GM23338 (cell line): ENCODE measurements at regions not wholly inside any gene's neighbourhood (a gene's known extent, or its start where the extent isn't known, plus 50 kb on each side); places are given as distances from the start of the nearest gene placed in this dataset.

ENCODE experiments used
- ATAC-seq: fragments of 200-7000 bp; cut with Tn5 transposase; 3 replicates; pipeline ENCODE4 v1.9.1; 2020
- DNase-seq: peaks from one replicate; pipeline ENCODE4 v3.0.0-alpha.2; 2015; ENCODE audit warnings: low spot score
- H2AFZ ChIP-seq: fragments of 200-600 bp; sonication (generic); 2 replicates; pipeline ENCODE4 v1.8.0; 2016; ENCODE audit warnings: antibody characterized with exemption, mild to moderate bottlenecking, moderate library complexity
- H3F3A ChIP-seq: fragments of 200-600 bp; sonication (generic); replicated peaks from 2 replicates; pipeline ENCODE4 v1.8.0; 2017; ENCODE audit warnings: antibody characterized with exemption, mixed run types, low read depth
- H3K27ac ChIP-seq: fragments of 200-600 bp; sonication (generic); 2 replicates; pipeline ENCODE4 v1.6.1; 2016; ENCODE audit warnings: low read depth
- H3K27me3 ChIP-seq: fragments of 200-600 bp; sonication (generic); 2 replicates; pipeline ENCODE4 v1.8.0; 2016; ENCODE audit warnings: mild to moderate bottlenecking, mixed run types, moderate library complexity; ENCODE audit not compliant: insufficient read depth
- H3K36me3 ChIP-seq: fragments of 200-600 bp; sonication (generic); 2 replicates; pipeline ENCODE4 v1.8.0; 2016; ENCODE audit warnings: mild to moderate bottlenecking; ENCODE audit not compliant: insufficient read depth
- H3K4me1 ChIP-seq: fragments of 200-600 bp; sonication (generic); 2 replicates; pipeline ENCODE4 v1.8.0; 2016; ENCODE audit warnings: mild to moderate bottlenecking, moderate library complexity; ENCODE audit not compliant: insufficient read depth
- H3K4me2 ChIP-seq: fragments of 200-600 bp; sonication (generic); 2 replicates; pipeline ENCODE4 v1.7.1; 2017; ENCODE audit warnings: mixed run types
- H3K4me3 ChIP-seq: fragments of 200-600 bp; sonication (generic); 2 replicates; pipeline ENCODE4 v1.6.1; 2016; ENCODE audit warnings: mixed run types
- H3K79me2 ChIP-seq: fragments of 200-600 bp; sonication (generic); replicated peaks from 2 replicates; pipeline ENCODE4 v1.8.0; 2017; ENCODE audit warnings: mild to moderate bottlenecking; ENCODE audit not compliant: insufficient read depth
- H3K9me2 ChIP-seq: fragments of 200-600 bp; sonication (generic); 2 replicates; pipeline ENCODE4 v1.8.0; 2017; ENCODE audit not compliant: insufficient read depth
- H4K20me1 ChIP-seq: fragments of 200-600 bp; sonication (generic); replicated peaks from 2 replicates; pipeline ENCODE4 v1.8.0; 2017; ENCODE audit warnings: mild to moderate bottlenecking; ENCODE audit not compliant: insufficient read depth
- H3K27ac Mint-ChIP-seq: 2 replicates; pipeline ENCODE4 v1.8.0; 2020; ENCODE audit warnings: inconsistent platforms, mild to moderate bottlenecking, moderate library complexity, mixed read lengths
- H3K27me3 Mint-ChIP-seq: 3 replicates; pipeline ENCODE4 v1.8.0; 2022; ENCODE audit warnings: low read depth, mild to moderate bottlenecking, moderate library complexity, mixed read lengths, inconsistent platforms; ENCODE audit not compliant: insufficient read depth, poor library complexity
- H3K36me3 Mint-ChIP-seq: 3 replicates; pipeline ENCODE4 v1.8.0; 2021; ENCODE audit warnings: low read depth, mild to moderate bottlenecking, inconsistent platforms, moderate library complexity, mixed read lengths
- H3K4me1 Mint-ChIP-seq: 3 replicates; pipeline ENCODE4 v1.8.0; 2020; ENCODE audit warnings: mild to moderate bottlenecking, inconsistent platforms, mixed read lengths
- H3K4me3 Mint-ChIP-seq: 3 replicates; pipeline ENCODE4 v1.8.0; 2021; ENCODE audit warnings: moderate library complexity, mild to moderate bottlenecking, inconsistent platforms, mixed read lengths
- H3K9me3 Mint-ChIP-seq: 3 replicates; pipeline ENCODE4 v1.8.0; 2020; ENCODE audit warnings: moderate library complexity, mild to moderate bottlenecking, inconsistent platforms, mixed read lengths
- CREB1 ChIP-seq: fragments of 250-450 bp; sonication (Bioruptor Pico); IDR thresholded peaks from 2 replicates; pipeline ENCODE4 v1.5.0; 2020; ENCODE audit warnings: low read depth, mild to moderate bottlenecking, moderate library complexity
- CTCF ChIP-seq, 2 experiments: fragments of 200-600 bp in 1 of 2; sonication (generic) in 1 of 2; conservative IDR thresholded peaks; 2 replicates each; pipeline versions ENCODE4 v1.5.1 to v1.6.1; 2016 to 2017; ENCODE audit warnings: antibody characterized with exemption in 2 of 2, low read depth in 2 of 2, mild to moderate bottlenecking in 2 of 2, moderate library complexity in 1 of 2
- EZH2 ChIP-seq: fragments of 200-600 bp; sonication (generic); IDR thresholded peaks from one replicate; pipeline ENCODE4 v1.8.0; 2017; ENCODE audit warnings: antibody characterized with exemption, mild to moderate bottlenecking, low read depth; ENCODE audit not compliant: unreplicated experiment
- EZH2phosphoT487 ChIP-seq: fragments of 200-600 bp; sonication (generic); IDR thresholded peaks from one replicate; pipeline ENCODE4 v1.8.1; 2018; ENCODE audit warnings: antibody characterized with exemption; ENCODE audit not compliant: unreplicated experiment
- NANOG ChIP-seq: IDR thresholded peaks from 2 replicates; pipeline ENCODE4 v1.6.1; 2016; ENCODE audit warnings: antibody characterized with exemption, borderline replicate concordance
- REST ChIP-seq: IDR thresholded peaks from one replicate; pipeline ENCODE4 v1.6.1; 2018; ENCODE audit warnings: antibody characterized with exemption; ENCODE audit not compliant: unreplicated experiment
- ZNF114 ChIP-seq: fragments of 250-450 bp; sonication (Bioruptor Pico); IDR thresholded peaks from 2 replicates; pipeline ENCODE4 v1.5.0; 2020; ENCODE audit warnings: mild to moderate bottlenecking, moderate library complexity

- no peak overlapping the region for H3K4me2 ChIP-seq
- H3K9me2 ChIP-seq: no peaks in the 10 kb centered on the region
- no peaks in the 10 kb centered on the region for H3K27me3 ChIP-seq
- no peak overlapping the region for H3K4me3 ChIP-seq
- Mint-ChIP-seq H3K9me3 (no peaks in the 10 kb centered on the region), H3K27ac (peak overlapping the region; percentile 65; the same call in 1 of the 2 replicates), H3K4me1 (peaks cover 13% of the 10 kb centered on the region), H3K36me3 (no peaks in the 10 kb centered on the region), H3K27me3 (no peaks in the 10 kb centered on the region), H3K4me3 (no peak overlapping the region)
- no peak overlapping the region for H3K27ac ChIP-seq
- TF ChIP-seq ZNF114 (CRISPR knock-in tag) (no peak), CREB1 (CRISPR knock-in tag) (no peak), REST (no peak), EZH2phosphoT487 (no peak)
- no peaks in the 10 kb centered on the region for H4K20me1 ChIP-seq
- no peaks in the 10 kb centered on the region for H3K4me1 ChIP-seq
- ATAC-seq: no peak
- DNase-seq: peak; percentile 2
- no peaks in the 10 kb centered on the region for H3F3A ChIP-seq
- no peaks in the 10 kb centered on the region for H3K36me3 ChIP-seq
- no peaks in the 10 kb centered on the region for H3K79me2 ChIP-seq
- peak overlapping the region; percentile 75; the same call in 1 of the 2 replicates for H2AFZ ChIP-seq
These were observed 343.4 kb upstream of the LMO3 start for GRCh38 chr12:16949371-16949770.

GRCh38 chr12:16946704-16947103, 340.7 kb upstream of the LMO3 start:
- H3K36me3 Mint-ChIP-seq: no peaks in the 10 kb centered on the region
- H3K9me2 ChIP-seq: no peaks in the 10 kb centered on the region
- no peak overlapping the region for H3K27ac ChIP-seq
- no peaks in the 10 kb centered on the region for H3K79me2 ChIP-seq
- no peak overlapping the region for H3K27ac Mint-ChIP-seq
- H3K4me3 Mint-ChIP-seq: no peak overlapping the region
- no peak overlapping the region for H3K4me2 ChIP-seq
- DNase-seq (no peak), ATAC-seq (no peak)
- no peaks in the 10 kb centered on the region for H3K4me1 ChIP-seq
- no peaks in the 10 kb centered on the region for H4K20me1 ChIP-seq
- no peaks in the 10 kb centered on the region for H3K36me3 ChIP-seq
- TF ChIP-seq NANOG: no peak
- TF ChIP-seq CTCF (conservative IDR thresholded peaks at IDR 0.05; ENCODE audit: low read depth in 2 of 2): no peak
- no peak for TF ChIP-seq EZH2
- peaks cover 3% of the 10 kb centered on the region for H3K27me3 Mint-ChIP-seq
- no peak overlapping the region for H3K4me3 ChIP-seq
- no peaks in the 10 kb centered on the region for H3K27me3 ChIP-seq
- H2AFZ ChIP-seq: no peak overlapping the region
- H3K4me1 Mint-ChIP-seq: peaks cover 13% of the 10 kb centered on the region
- no peaks in the 10 kb centered on the region for H3K9me3 Mint-ChIP-seq
- no peaks in the 10 kb centered on the region for H3F3A ChIP-seq
